Uterus (tissue), 2 donors: ENCODE measurements at regions not wholly inside any gene's neighbourhood (a gene's known extent, or its start where the extent isn't known, plus 50 kb on each side); places are given as distances from the start of the nearest gene placed in this dataset.

Source experiments
- CTCF ChIP-seq, 4 experiments: fragments of 200-600 bp in 2 of 4; fragments of 450-650 bp in 2 of 4; sonication (generic) in 2 of 4; IDR thresholded peaks; one replicate each; pipeline ENCODE4 v1.5.1; 2016 to 2019; ENCODE audit warnings: antibody characterized with exemption in 4 of 4, mild to moderate bottlenecking in 2 of 4, moderate library complexity in 1 of 4
- POLR2A ChIP-seq, 2 donors: fragments of 450-650 bp; IDR thresholded peaks; one replicate each; pipeline ENCODE4 v1.6.1; 2016; ENCODE audit warnings: antibody characterized with exemption in 2 of 2, mild to moderate bottlenecking in 1 of 2, moderate library complexity in 1 of 2

GRCh38 chr5:86841000-86841644 is 223.4 kb downstream of the COX7C start:
- no peak for TF ChIP-seq CTCF (IDR thresholded peaks at IDR 0.05)
- TF ChIP-seq POLR2A (IDR thresholded peaks at IDR 0.05): no peak
